ENCODE measurements at regions not wholly inside any gene's neighbourhood (a gene's known extent, or its start where the extent isn't known, plus 50 kb on each side); places are given as distances from the start of the nearest gene placed in this dataset.

DNA sequence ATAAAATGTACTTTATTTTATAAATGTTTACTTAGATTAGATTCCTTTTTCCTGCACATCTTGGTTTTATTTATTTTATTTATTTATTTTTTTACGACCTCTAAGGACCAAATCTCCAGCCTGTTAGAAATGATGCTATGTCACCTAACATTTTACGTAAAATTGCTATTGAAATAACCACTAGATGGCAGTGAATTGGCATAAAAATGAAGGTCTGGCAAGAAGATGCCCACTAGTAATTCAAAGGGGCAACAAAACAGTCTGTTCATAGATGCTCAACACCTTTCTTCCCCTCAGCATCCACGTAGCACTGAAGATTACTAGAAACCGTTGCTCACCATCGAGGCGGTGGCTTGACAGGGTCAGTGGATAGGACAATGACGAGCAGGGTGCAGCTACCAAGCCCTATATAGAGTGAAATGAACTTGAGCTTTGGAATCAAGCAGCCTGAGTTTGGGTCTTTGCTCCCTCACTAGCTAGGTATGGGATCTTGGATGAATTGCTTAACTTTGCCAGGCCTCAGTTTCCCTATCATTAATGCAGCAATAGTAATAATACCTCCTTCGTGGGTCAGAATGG, 128.7 kb upstream of the L3MBTL4 start:
- TF ChIP-seq, protein P1, sequence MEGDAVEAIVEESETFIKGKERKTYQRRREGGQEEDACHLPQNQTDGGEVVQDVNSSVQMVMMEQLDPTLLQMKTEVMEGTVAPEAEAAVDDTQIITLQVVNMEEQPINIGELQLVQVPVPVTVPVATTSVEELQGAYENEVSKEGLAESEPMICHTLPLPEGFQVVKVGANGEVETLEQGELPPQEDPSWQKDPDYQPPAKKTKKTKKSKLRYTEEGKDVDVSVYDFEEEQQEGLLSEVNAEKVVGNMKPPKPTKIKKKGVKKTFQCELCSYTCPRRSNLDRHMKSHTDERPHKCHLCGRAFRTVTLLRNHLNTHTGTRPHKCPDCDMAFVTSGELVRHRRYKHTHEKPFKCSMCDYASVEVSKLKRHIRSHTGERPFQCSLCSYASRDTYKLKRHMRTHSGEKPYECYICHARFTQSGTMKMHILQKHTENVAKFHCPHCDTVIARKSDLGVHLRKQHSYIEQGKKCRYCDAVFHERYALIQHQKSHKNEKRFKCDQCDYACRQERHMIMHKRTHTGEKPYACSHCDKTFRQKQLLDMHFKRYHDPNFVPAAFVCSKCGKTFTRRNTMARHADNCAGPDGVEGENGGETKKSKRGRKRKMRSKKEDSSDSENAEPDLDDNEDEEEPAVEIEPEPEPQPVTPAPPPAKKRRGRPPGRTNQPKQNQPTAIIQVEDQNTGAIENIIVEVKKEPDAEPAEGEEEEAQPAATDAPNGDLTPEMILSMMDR (IDR thresholded peaks at IDR 0.05): peak in 2 of 3 donors; percentile 35 to 62
- no peak for TF ChIP-seq POLR2A (IDR thresholded peaks at IDR 0.05)
- TF ChIP-seq POLR2AphosphoS5 (IDR thresholded peaks at IDR 0.05): no peak

Measured in breast epithelium (tissue), 3 donors.